ENCODE measurements at regions not wholly inside any gene's neighbourhood (a gene's known extent, or its start where the extent isn't known, plus 50 kb on each side); places are given as distances from the start of the nearest gene placed in this dataset.

DNA sequence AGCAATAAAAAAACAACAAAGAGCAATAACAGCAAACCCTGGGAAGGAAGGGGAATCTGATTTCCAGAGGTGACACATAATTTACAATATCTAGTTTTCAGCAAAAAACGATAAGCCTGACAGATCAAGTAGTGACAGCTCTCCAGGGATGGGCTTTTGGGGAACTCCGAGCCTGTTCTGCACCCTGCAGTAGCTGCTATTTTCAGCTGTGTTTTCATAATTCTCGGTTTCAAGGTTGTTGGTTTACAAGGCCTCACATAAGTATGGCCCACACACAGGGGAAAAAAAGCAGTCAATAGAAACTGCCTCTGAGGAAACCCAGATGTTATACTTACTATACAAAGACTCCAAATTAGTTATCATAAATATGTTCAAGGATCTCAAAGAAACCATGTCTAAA, 67.7 kb upstream of the CTLA4 start:
- no peak overlapping the region for H3K4me3 ChIP-seq (replicated peaks in 1 of 2; ENCODE audit: low read depth in 2 of 2, low read length in 2 of 2)
- DNase-seq (ENCODE audit: low read depth in 2 of 2): no peak
- TF ChIP-seq, protein P1, sequence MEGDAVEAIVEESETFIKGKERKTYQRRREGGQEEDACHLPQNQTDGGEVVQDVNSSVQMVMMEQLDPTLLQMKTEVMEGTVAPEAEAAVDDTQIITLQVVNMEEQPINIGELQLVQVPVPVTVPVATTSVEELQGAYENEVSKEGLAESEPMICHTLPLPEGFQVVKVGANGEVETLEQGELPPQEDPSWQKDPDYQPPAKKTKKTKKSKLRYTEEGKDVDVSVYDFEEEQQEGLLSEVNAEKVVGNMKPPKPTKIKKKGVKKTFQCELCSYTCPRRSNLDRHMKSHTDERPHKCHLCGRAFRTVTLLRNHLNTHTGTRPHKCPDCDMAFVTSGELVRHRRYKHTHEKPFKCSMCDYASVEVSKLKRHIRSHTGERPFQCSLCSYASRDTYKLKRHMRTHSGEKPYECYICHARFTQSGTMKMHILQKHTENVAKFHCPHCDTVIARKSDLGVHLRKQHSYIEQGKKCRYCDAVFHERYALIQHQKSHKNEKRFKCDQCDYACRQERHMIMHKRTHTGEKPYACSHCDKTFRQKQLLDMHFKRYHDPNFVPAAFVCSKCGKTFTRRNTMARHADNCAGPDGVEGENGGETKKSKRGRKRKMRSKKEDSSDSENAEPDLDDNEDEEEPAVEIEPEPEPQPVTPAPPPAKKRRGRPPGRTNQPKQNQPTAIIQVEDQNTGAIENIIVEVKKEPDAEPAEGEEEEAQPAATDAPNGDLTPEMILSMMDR (IDR thresholded peaks at IDR 0.05; ENCODE audit: low read depth, low read length): no peak

- TF ChIP-seq, protein P1 (IDR thresholded peaks at IDR 0.05; ENCODE audit: low read depth, low read length): no peak
- no peak for DNase-seq (ENCODE audit: low read depth in 2 of 2)
- no peak overlapping the region for H3K4me3 ChIP-seq (replicated peaks in 1 of 2; ENCODE audit: low read depth in 2 of 2, low read length in 2 of 2)
These were observed 66.8 kb upstream of the CTLA4 start for GRCh38 chr2:203800783-203801182.

DNA sequence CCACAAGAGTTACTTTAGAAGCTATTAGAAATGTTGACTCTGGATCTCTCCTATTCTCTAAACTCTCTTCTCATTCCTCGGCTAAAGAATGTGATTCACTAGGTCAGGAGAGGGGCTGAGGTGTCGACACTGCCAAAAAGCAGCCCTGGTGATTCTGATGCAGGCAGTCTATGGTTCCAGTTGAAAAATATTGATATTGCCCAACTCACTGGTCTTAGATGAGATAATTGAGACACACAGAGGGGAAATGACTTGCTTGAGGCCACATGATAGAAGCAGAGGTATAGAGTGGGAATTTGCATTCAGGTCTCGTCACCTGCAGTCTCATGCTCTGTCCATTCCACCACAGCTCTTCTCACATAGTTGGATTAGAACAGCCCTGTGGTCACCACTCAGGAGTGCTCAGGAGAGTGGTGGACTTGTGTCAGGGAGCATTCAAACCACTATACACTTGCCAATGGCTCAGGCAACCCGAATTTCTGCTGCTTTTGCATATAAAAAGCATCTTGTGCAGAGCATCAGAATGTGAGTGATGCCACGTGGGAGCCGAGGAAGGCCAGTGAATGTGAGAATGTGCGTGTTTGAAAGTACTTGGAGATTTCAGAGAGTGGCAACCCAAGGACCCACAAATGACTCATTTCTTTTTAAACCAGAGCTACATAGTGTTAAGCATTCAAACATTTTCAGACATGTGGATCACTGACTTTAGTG, 65.1 kb upstream of the CTLA4 start:
- TF ChIP-seq, protein P1 (IDR thresholded peaks at IDR 0.05; ENCODE audit: low read depth, low read length): no peak
- H3K4me3 ChIP-seq (replicated peaks in 1 of 2; ENCODE audit: low read depth in 2 of 2, low read length in 2 of 2): no peak overlapping the region
- DNase-seq (ENCODE audit: low read depth in 2 of 2): peak; percentile 75 to 87

DNA sequence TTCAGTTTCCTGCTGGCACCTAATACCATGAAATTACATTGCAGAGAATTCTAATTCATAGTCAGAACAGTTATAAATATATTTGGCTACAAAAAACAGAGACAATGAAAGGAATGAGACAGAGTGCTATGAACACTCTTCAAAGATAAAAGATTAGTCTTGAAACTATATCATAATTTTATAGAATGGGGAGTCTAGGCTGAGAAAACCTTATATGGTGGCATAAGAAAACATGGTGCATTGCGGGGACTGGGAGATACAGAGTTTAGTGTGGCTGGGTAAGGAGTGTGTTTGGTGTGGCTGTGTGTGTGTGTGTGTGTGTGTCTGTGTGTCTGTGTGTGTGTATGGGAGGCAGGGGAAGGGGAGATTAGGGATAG, 64.5 kb upstream of the CTLA4 start:
- no peak overlapping the region for H3K4me3 ChIP-seq (replicated peaks in 1 of 2; ENCODE audit: low read depth in 2 of 2, low read length in 2 of 2)
- no peak for DNase-seq (ENCODE audit: low read depth in 2 of 2)
- TF ChIP-seq, protein P1 (IDR thresholded peaks at IDR 0.05; ENCODE audit: low read depth, low read length): no peak

GRCh38 chr2:203804070-203804469, 63.5 kb upstream of the CTLA4 start:
- no peak overlapping the region for H3K4me3 ChIP-seq (replicated peaks in 1 of 2; ENCODE audit: low read depth in 2 of 2, low read length in 2 of 2)
- TF ChIP-seq, protein P1 (IDR thresholded peaks at IDR 0.05; ENCODE audit: low read depth, low read length): no peak
- peak; percentile 99 for DNase-seq (ENCODE audit: low read depth in 2 of 2)

DNA sequence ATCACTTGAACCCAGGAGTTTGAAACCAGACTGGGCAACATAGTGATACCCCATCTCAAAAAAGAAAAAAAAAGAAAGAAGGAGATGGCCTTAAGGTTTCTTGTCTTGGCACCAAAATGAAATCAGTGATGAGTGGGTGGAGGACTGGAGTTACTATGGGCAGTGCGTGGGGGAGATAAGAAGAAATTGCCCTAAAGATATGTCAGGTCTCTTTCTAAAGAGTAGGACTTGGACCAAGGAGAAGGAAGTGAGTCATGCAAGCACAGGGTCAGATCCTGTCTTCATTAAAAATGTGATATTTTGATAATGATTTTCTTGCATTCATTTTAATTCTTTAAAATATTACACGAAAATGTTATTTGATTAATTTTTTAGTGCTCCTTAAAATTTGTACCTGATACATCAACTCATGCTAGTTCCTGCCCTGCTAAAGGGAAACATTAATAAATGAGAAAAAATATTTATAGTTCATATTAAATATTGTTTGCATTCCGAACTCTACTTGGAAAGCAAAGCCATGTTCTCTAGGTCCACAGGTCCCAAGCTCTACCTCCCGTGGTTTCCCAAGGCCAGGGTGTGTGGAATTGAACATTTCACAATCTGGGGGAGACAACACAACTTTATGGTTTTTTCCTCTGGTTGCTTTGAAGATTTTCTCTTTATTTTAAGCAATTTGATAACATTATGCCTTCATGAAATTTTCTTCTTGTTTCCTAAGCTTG, 62.6 kb upstream of the CTLA4 start:
- no peak overlapping the region for H3K4me3 ChIP-seq (replicated peaks in 1 of 2; ENCODE audit: low read depth in 2 of 2, low read length in 2 of 2)
- DNase-seq (ENCODE audit: low read depth in 2 of 2): peak; percentile 61 to 74
- TF ChIP-seq, protein P1 (IDR thresholded peaks at IDR 0.05; ENCODE audit: low read depth, low read length): no peak

Data from cardiac fibroblast (primary cell).